ENCODE measurements at regions not wholly inside any gene's neighbourhood (a gene's known extent, or its start where the extent isn't known, plus 50 kb on each side); places are given as distances from the start of the nearest gene placed in this dataset.

GRCh38 chrX:2576793-2577192, 76.0 kb upstream of the DHRSX start:
- Histone ChIP-seq H3K79me2 (ENCODE audit: control insufficient read depth in 1 of 2, insufficient read depth in 2 of 2, low read length in 2 of 2) (no peaks in the 10 kb centered on the region), H3K14ac (ENCODE audit: insufficient read length) (no peak overlapping the region), H2BK120ac (replicated peaks; ENCODE audit: low read depth, low read length) (no peak overlapping the region), H3K9ac (replicated peaks in 1 of 4; ENCODE audit: extremely low read depth in 1 of 4, low read depth in 3 of 4, low read length in 3 of 4) (no peak overlapping the region), H3K4me3 (ENCODE audit: extremely low read depth in 1 of 4, insufficient read depth in 2 of 4, low read depth in 3 of 4, low read length in 4 of 4) (no peak overlapping the region), H2BK5ac (ENCODE audit: low read depth, low read length) (no peak overlapping the region), H3K56ac (replicated peaks; ENCODE audit: insufficient read length, low read depth, low read length) (no peak overlapping the region), H3K18ac (ENCODE audit: extremely low read depth, low read length) (no peak overlapping the region), H3K27ac (ENCODE audit: low read depth, low read length) (no peak overlapping the region), H3K4me2 (ENCODE audit: insufficient read depth in 1 of 2, low read depth in 2 of 2, low read length in 2 of 2) (no peak overlapping the region), H2BK20ac (ENCODE audit: low read length) (no peak overlapping the region), H2AK5ac (ENCODE audit: low read depth, low read length) (peak overlapping the region; percentile 71; the same call in 1 of the 2 replicates), H3K23ac (ENCODE audit: insufficient read length) (no peak overlapping the region), H4K5ac (ENCODE audit: insufficient read length, low read depth, low read length) (no peak overlapping the region), H3K27me3 (replicated peaks in 1 of 4; ENCODE audit: control insufficient read depth in 3 of 4, extremely low read depth in 1 of 4, insufficient read depth in 3 of 4, low read length in 3 of 4) (peaks cover 0 to 3% (median 0%) of the 10 kb centered on the region in 4 experiments; a peak in 2 of 7 replicates), H2AFZ (ENCODE audit: low read length) (no peak overlapping the region), H4K20me1 (replicated peaks in 1 of 2; ENCODE audit: control insufficient read depth in 1 of 2, insufficient read depth in 2 of 2, low read length in 2 of 2) (no peaks in the 10 kb centered on the region), H4K8ac (ENCODE audit: extremely low read depth, insufficient read depth, low read length) (no peak overlapping the region), H3K36me3 (ENCODE audit: control insufficient read depth in 2 of 4, insufficient read depth in 4 of 4, low read length in 3 of 4) (no peaks in the 10 kb centered on the region), H3K4ac (replicated peaks; ENCODE audit: insufficient read length, low read depth, low read length) (no peak overlapping the region), H2BK12ac (ENCODE audit: low read depth, low read length) (no peak overlapping the region), H2BK15ac (ENCODE audit: low read length) (no peak overlapping the region), H3K79me1 (ENCODE audit: low read depth, low read length) (no peaks in the 10 kb centered on the region), H3K9me3 (ENCODE audit: insufficient read depth in 2 of 2, low read depth in 1 of 2, low read length in 1 of 2) (no peaks in the 10 kb centered on the region), H3K4me1 (replicated peaks in 1 of 4; ENCODE audit: control insufficient read depth in 3 of 4, insufficient read depth in 4 of 4, low read length in 3 of 4) (peaks cover 3 to 5% (median 3%) of the 10 kb centered on the region in 4 experiments; a peak in 4 of 7 replicates), H3K23me2 (ENCODE audit: low read depth, low read length) (no peaks in the 10 kb centered on the region; the same call in 1 of the 2 replicates), H4K91ac (replicated peaks; ENCODE audit: insufficient read length, low read length) (no peak overlapping the region)
- WGBS, 2 experiments (ENCODE audit: extremely low coverage in 1 of 2, insufficient coverage in 1 of 2, insufficient read length in 1 of 2, insufficient replicate concordance in 2 of 2, low coverage in 1 of 2, low lambda C conversion rate in 2 of 2, missing lambda C conversion rate in 1 of 2), result 91% methylated on average over 8 of the region's 8 CpGs; no CpG with 5 or more reads in 1 of the 2 experiments
- POLR2A ChIA-PET (ENCODE audit: partially characterized antibody), result no interaction called here
- TF ChIP-seq MAFK (IDR thresholded peaks at IDR 0.05; ENCODE audit: low read depth, low read length) (peak; percentile 26; the same call in 1 of the 2 replicates), TEAD4 (IDR thresholded peaks at IDR 0.05; ENCODE audit: low read depth, low read length) (no peak)
- DNase-seq (ENCODE audit: low read depth in 1 of 2, low spot score in 2 of 2) (no peak), FAIRE-seq (no peak)
- CTCF ChIA-PET (ENCODE audit: partially characterized antibody), result no interaction called here
